HepG2 (cell line): ENCODE measurements at regions not wholly inside any gene's neighbourhood (a gene's known extent, or its start where the extent isn't known, plus 50 kb on each side); places are given as distances from the start of the nearest gene placed in this dataset.

Experiments used
- ATAC-seq: fragments of 200-7000 bp; cut with Tn5 transposase; 3 replicates; pipeline ENCODE4 v1.9.1; 2020; ENCODE audit warnings: mild to moderate bottlenecking, moderate library complexity
- BruUV-seq: library from RNA; stranded (reverse); fragments of 400-500 nt; replicated peaks from 2 replicates; lab custom pipeline; 2021; lab: Mats Ljungman, UMichigan
- CTCF ChIA-PET: fragments of 300-600 bp; formaldehyde crosslinking; extraction: SDS; loops from one replicate; lab custom pipeline; 2021; ENCODE audit warnings: low total read pairs, inconsistent platforms, low intra/inter-chr PET ratio; lab: Yijun Ruan, JAX
- POLR2A ChIA-PET: fragments of 350-600 bp; sonication (Branson Sonifier 250); formaldehyde crosslinking; loops from one replicate; lab custom pipeline; 2020; ENCODE audit warnings: antibody characterized with exemption, inconsistent platforms; lab: Yijun Ruan, JAX
- DNase-seq: peaks from one replicate; pipeline ENCODE4 v3.0.0-alpha.2; 2015; ENCODE audit warnings: low spot score
- FAIRE-seq: peaks from 3 replicates; lab custom pipeline; 2011; peaks lifted over from hg19 to GRCh38; lab: Jason Lieb, UNC
- H2AFZ ChIP-seq: one replicate; pipeline ENCODE4 v1.6.1; 2011; ENCODE audit warnings: low read length, inconsistent platforms
- H3K27ac ChIP-seq: fragments of 300-600 bp; 3 replicates; pipeline ENCODE4 v1.8.0; 2011; ENCODE audit warnings: mixed run types, mild to moderate bottlenecking, mixed read lengths, low read length, inconsistent platforms; ENCODE audit not compliant: insufficient read depth; ENCODE audit errors: extremely low read length
- H3K27me3 ChIP-seq, 2 experiments: fragments of 200-600 bp in 1 of 2; 2 replicates in 1 of 2; 3 replicates in 1 of 2; pipeline versions ENCODE4 v1.6.0 to v1.8.0; 2011; ENCODE audit warnings: low read length in 2 of 2, mild to moderate bottlenecking in 2 of 2, moderate library complexity in 2 of 2, inconsistent platforms in 1 of 2; ENCODE audit not compliant: insufficient read depth in 2 of 2, control insufficient read depth in 1 of 2
- H3K36me3 ChIP-seq, 2 experiments: fragments of 200-600 bp in 1 of 2; replicated peaks in 1 of 2; 2 replicates in 1 of 2; 3 replicates in 1 of 2; pipeline versions ENCODE4 v1.5.1 to v1.8.0; 2011; ENCODE audit warnings: low read length in 2 of 2, inconsistent platforms in 1 of 2; ENCODE audit not compliant: insufficient read depth in 2 of 2, control insufficient read depth in 1 of 2
- H3K4me1 ChIP-seq: 2 replicates; pipeline ENCODE4 v1.5.1; 2012; ENCODE audit warnings: low read length, inconsistent platforms; ENCODE audit not compliant: insufficient read depth
- H3K4me2 ChIP-seq: 2 replicates; pipeline ENCODE4 v1.6.0; 2011; ENCODE audit warnings: low read depth, low read length, inconsistent platforms
- H3K4me3 ChIP-seq, 3 experiments: fragments of 200-600 bp in 1 of 3; sonication (generic), shearing (Covaris generic) in 1 of 3; replicated peaks in 1 of 3; 2 replicates each; pipeline ENCODE4 v1.5.1; 2011 to 2016; ENCODE audit warnings: low read length in 3 of 3, inconsistent platforms in 2 of 3, low read depth in 2 of 3, mild to moderate bottlenecking in 2 of 3, control low read depth in 1 of 3, mixed read lengths in 1 of 3; ENCODE audit not compliant: insufficient read depth in 1 of 3
- H3K79me2 ChIP-seq: one replicate; pipeline ENCODE4 v1.6.1; 2011; ENCODE audit warnings: low read length, inconsistent platforms; ENCODE audit not compliant: insufficient read depth
- H3K9ac ChIP-seq: 2 replicates; pipeline ENCODE4 v1.6.0; 2011; ENCODE audit warnings: mild to moderate bottlenecking, low read depth, low read length, inconsistent platforms; ENCODE audit not compliant: insufficient read depth
- H3K9me3 ChIP-seq: 2 replicates; pipeline ENCODE4 v1.5.1; 2012; ENCODE audit warnings: mild to moderate bottlenecking, low read length
- H4K20me1 ChIP-seq: 2 replicates; pipeline ENCODE4 v1.6.0; 2011; ENCODE audit warnings: inconsistent platforms, mild to moderate bottlenecking, low read length, moderate library complexity; ENCODE audit not compliant: insufficient read depth
- GLI4 ChIP-seq: sonication (generic); formaldehyde crosslinking; IDR thresholded peaks from 2 replicates; pipeline ENCODE4 v1.5.1; 2020; ENCODE audit warnings: missing genetic modification reagents, mild to moderate bottlenecking, moderate library complexity, borderline replicate concordance
- HMGA1 ChIP-seq: sonication (generic); formaldehyde crosslinking; conservative IDR thresholded peaks from 2 replicates; pipeline ENCODE4 v1.4.0; 2020; ENCODE audit warnings: missing genetic modification reagents
- HOXA5 ChIP-seq: sonication (generic); formaldehyde crosslinking; IDR thresholded peaks from 2 replicates; pipeline ENCODE4 v1.4.0; 2020; ENCODE audit warnings: missing genetic modification reagents
- NFYC ChIP-seq: IDR thresholded peaks from 2 replicates; pipeline ENCODE4 v1.6.1; 2016; ENCODE audit warnings: missing genetic modification reagents, missing compliant biosample characterization
- PTBP1 ChIP-seq: fragments of 200-400 bp; formaldehyde crosslinking; IDR thresholded peaks from 2 replicates; pipeline ENCODE4 v1.6.1; 2018; ENCODE audit warnings: low read length, low read depth; ENCODE audit not compliant: poor library complexity, severe bottlenecking
- SP4 ChIP-seq: sonication (generic); formaldehyde crosslinking; IDR thresholded peaks from 2 replicates; pipeline ENCODE4 v1.8.1; 2023; ENCODE audit warnings: mild to moderate bottlenecking, missing genetic modification reagents
- XRCC5 ChIP-seq: fragments of 200-400 bp; formaldehyde crosslinking; optimal IDR thresholded peaks from 2 replicates; pipeline ENCODE3; 2017; ENCODE audit warnings: mild to moderate bottlenecking, low read length
- ZNF12 ChIP-seq: sonication (generic); formaldehyde crosslinking; IDR thresholded peaks from 2 replicates; pipeline ENCODE4 v1.5.0; 2020; ENCODE audit warnings: missing genetic modification reagents
- WGBS: methylation state at CpG from one replicate; pipeline ENCODE4 v1.1.6; 2017; ENCODE audit warnings: low lambda C conversion rate; 5-methylcytosine and 5-hydroxymethylcytosine counted together
- in situ Hi-C: cut with HindIII; loops from 2 replicates; pipeline ENCODE4 v1.10.0; 2017; ENCODE audit warnings: low pct_unique_long_range_greater_than_20kb; ENCODE audit not compliant: extremely low pct_ligation_motif_present
- intact Hi-C: fragments of 100-400 bp; cut with micrococcal nuclease; formaldehyde crosslinking; loops from one replicate; pipeline ENCODE4 v1.10.0; 2022; ENCODE audit not compliant: unreplicated experiment
- TF ChIP-seq, protein P1 (sequence below): sonication (generic); formaldehyde crosslinking; IDR thresholded peaks from 2 replicates; pipeline ENCODE4 v1.4.0; 2020; ENCODE audit warnings: missing genetic modification reagents
- TF ChIP-seq, protein P2 (sequence below): sonication (generic); formaldehyde crosslinking; IDR thresholded peaks from 2 replicates; pipeline ENCODE4 v1.8.1; 2023; ENCODE audit warnings: mild to moderate bottlenecking, missing genetic modification reagents
- TF ChIP-seq, protein P3 (sequence below): sonication (generic); formaldehyde crosslinking; conservative IDR thresholded peaks from 2 replicates; pipeline ENCODE4 v1.4.0; 2020; ENCODE audit warnings: mild to moderate bottlenecking, missing genetic modification reagents, moderate library complexity

DNA sequence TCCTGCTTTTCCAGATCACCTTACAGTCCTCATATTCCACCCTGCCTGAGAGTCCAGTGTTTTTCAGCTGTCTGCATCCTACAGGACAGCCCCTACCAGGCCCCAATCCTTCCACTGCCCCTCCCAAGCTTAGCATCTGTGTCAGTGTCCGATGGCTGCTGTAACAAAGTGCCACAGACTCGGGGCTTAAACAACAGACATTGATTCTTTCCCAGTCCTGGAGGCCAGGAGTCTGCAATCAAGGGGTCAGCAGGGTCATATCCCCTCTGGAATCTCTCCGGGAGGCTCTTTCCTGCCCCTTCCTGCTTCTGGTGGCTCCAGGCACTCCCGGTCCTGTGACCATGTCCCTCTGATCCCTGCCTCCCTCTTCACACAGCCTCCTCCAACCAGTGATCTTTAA, 396.6 kb upstream of the MAP3K7 start:
- FAIRE-seq (no peak), ATAC-seq (peak; percentile 25; the same call in 1 of the 3 replicates)
- no peak overlapping the region for H3K27ac ChIP-seq
- no peak overlapping the region for H3K4me3 ChIP-seq
- POLR2A ChIA-PET = no interaction called here
- no TSS peak for BruUV-seq
- H3K4me1 ChIP-seq = no peaks in the 10 kb centered on the region
- intact Hi-C loops = no loop called here
- H3K9ac ChIP-seq = no peak overlapping the region
- no peaks in the 10 kb centered on the region for H3K36me3 ChIP-seq
- H3K27me3 ChIP-seq = no peaks in the 10 kb centered on the region
- no peaks in the 10 kb centered on the region for H3K9me3 ChIP-seq
- 10% methylated on average over 4 of the region's 4 CpGs for whole genome bisulfite sequencing
- CTCF ChIA-PET = no interaction called here
- H2AFZ ChIP-seq = no peak overlapping the region
- no peaks in the 10 kb centered on the region for H3K79me2 ChIP-seq
- no peak overlapping the region for H3K4me2 ChIP-seq
- TF ChIP-seq ZNF12 (CRISPR knock-in tag) = peak; percentile 63; the same call in 1 of the 2 replicates
- no peak for TF ChIP-seq XRCC5
- TF ChIP-seq, all 625 proteins: peak for 1
- in situ Hi-C loops = no loop called here
- no peaks in the 10 kb centered on the region for H4K20me1 ChIP-seq
- no peak for DNase-seq

DNA sequence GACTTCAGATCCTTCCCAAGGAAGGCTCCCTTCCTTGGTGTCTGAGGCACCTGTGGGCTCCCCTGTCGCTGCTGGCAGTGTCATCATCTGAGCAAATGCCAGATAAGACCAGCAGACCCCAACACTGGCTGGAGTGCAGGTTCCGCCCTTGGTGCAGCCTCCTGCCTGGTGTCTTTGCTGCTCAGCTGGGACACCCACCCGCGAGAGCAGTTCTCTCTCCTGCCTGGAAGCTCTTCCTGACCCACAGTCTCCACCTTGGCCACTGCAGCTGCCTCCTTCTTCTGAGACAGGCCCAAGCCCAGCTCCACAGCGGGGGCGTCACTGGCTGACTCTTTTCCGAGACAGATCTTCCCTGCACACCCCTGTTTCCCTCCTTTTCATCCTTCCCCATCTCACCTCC, 395.7 kb upstream of the MAP3K7 start:
- CTCF ChIA-PET = no interaction called here
- 34% methylated on average over 4 of the region's 7 CpGs for WGBS
- TF ChIP-seq, protein P1, sequence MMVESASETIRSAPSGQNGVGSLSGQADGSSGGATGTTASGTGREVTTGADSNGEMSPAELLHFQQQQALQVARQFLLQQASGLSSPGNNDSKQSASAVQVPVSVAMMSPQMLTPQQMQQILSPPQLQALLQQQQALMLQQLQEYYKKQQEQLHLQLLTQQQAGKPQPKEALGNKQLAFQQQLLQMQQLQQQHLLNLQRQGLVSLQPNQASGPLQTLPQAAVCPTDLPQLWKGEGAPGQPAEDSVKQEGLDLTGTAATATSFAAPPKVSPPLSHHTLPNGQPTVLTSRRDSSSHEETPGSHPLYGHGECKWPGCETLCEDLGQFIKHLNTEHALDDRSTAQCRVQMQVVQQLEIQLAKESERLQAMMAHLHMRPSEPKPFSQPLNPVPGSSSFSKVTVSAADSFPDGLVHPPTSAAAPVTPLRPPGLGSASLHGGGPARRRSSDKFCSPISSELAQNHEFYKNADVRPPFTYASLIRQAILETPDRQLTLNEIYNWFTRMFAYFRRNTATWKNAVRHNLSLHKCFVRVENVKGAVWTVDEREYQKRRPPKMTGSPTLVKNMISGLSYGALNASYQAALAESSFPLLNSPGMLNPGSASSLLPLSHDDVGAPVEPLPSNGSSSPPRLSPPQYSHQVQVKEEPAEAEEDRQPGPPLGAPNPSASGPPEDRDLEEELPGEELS = no peak
- TF ChIP-seq, protein P2, sequence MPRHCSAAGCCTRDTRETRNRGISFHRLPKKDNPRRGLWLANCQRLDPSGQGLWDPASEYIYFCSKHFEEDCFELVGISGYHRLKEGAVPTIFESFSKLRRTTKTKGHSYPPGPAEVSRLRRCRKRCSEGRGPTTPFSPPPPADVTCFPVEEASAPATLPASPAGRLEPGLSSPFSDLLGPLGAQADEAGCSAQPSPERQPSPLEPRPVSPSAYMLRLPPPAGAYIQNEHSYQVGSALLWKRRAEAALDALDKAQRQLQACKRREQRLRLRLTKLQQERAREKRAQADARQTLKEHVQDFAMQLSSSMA (CRISPR knock-in tag) = no peak
- TF ChIP-seq, protein P3, sequence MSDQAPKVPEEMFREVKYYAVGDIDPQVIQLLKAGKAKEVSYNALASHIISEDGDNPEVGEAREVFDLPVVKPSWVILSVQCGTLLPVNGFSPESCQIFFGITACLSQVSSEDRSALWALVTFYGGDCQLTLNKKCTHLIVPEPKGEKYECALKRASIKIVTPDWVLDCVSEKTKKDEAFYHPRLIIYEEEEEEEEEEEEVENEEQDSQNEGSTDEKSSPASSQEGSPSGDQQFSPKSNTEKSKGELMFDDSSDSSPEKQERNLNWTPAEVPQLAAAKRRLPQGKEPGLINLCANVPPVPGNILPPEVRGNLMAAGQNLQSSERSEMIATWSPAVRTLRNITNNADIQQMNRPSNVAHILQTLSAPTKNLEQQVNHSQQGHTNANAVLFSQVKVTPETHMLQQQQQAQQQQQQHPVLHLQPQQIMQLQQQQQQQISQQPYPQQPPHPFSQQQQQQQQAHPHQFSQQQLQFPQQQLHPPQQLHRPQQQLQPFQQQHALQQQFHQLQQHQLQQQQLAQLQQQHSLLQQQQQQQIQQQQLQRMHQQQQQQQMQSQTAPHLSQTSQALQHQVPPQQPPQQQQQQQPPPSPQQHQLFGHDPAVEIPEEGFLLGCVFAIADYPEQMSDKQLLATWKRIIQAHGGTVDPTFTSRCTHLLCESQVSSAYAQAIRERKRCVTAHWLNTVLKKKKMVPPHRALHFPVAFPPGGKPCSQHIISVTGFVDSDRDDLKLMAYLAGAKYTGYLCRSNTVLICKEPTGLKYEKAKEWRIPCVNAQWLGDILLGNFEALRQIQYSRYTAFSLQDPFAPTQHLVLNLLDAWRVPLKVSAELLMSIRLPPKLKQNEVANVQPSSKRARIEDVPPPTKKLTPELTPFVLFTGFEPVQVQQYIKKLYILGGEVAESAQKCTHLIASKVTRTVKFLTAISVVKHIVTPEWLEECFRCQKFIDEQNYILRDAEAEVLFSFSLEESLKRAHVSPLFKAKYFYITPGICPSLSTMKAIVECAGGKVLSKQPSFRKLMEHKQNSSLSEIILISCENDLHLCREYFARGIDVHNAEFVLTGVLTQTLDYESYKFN (CRISPR knock-in tag) = no peak
- TF ChIP-seq GLI4 (CRISPR knock-in tag) (no peak), HMGA1 (no peak), SP4 (no peak), HOXA5 (no peak), PTBP1 (no peak), NFYC (CRISPR knock-in tag) (no peak)

More for the DNA sequence above, 395.7 kb upstream of the MAP3K7 start:
- Histone ChIP-seq H3K27ac (no peak overlapping the region), H3K4me3 (no peak overlapping the region), H3K36me3 (no peaks in the 10 kb centered on the region), H3K4me2 (no peak overlapping the region), H3K27me3 (no peaks in the 10 kb centered on the region), H3K9me3 (no peaks in the 10 kb centered on the region), H3K79me2 (no peaks in the 10 kb centered on the region), H3K4me1 (no peaks in the 10 kb centered on the region), H3K9ac (no peak overlapping the region), H4K20me1 (no peaks in the 10 kb centered on the region), H2AFZ (no peak overlapping the region)
- DNase-seq = no peak
- in situ Hi-C loops (no loop called here), intact Hi-C loops (no loop called here)
- no peak for FAIRE-seq
- ATAC-seq = peak; percentile 33
- no TSS peak for BruUV-seq
- POLR2A ChIA-PET = no interaction called here
